IPS-18a (cell line): ENCODE measurements at regions not wholly inside any gene's neighbourhood (a gene's known extent, or its start where the extent isn't known, plus 50 kb on each side); places are given as distances from the start of the nearest gene placed in this dataset.

ENCODE experiments used
- H3K27ac ChIP-seq: one replicate; pipeline ENCODE4 v1.5.1; 2013; ENCODE audit warnings: low read length
- H3K27me3 ChIP-seq: one replicate; pipeline ENCODE4 v1.6.1; 2013; ENCODE audit warnings: mild to moderate bottlenecking, low read length; ENCODE audit not compliant: control insufficient read depth, insufficient read depth
- H3K36me3 ChIP-seq: one replicate; pipeline ENCODE4 v1.6.1; 2013; ENCODE audit warnings: low read depth, low read length; ENCODE audit not compliant: control insufficient read depth
- H3K4me1 ChIP-seq: one replicate; pipeline ENCODE4 v1.6.1; 2013; ENCODE audit warnings: low read depth, low read length; ENCODE audit not compliant: control insufficient read depth
- H3K4me3 ChIP-seq: one replicate; pipeline ENCODE4 v1.5.1; 2013; ENCODE audit warnings: low read length
- H3K9ac ChIP-seq: one replicate; pipeline ENCODE4 v1.6.1; 2013; ENCODE audit warnings: mild to moderate bottlenecking, low read length, moderate library complexity
- H3K9me3 ChIP-seq: one replicate; pipeline ENCODE4 v1.6.1; 2013; ENCODE audit warnings: low read depth, low read length; ENCODE audit not compliant: control insufficient read depth

GRCh38 chr20:11060423-11061185, 386.8 kb upstream of the JAG1 start:
- no peaks in the 10 kb centered on the region for H3K27me3 ChIP-seq
- H3K9me3 ChIP-seq = no peaks in the 10 kb centered on the region
- H3K36me3 ChIP-seq = no peaks in the 10 kb centered on the region
- no peak overlapping the region for H3K9ac ChIP-seq
- no peak overlapping the region for H3K4me3 ChIP-seq
- H3K4me1 ChIP-seq = no peaks in the 10 kb centered on the region
- no peak overlapping the region for H3K27ac ChIP-seq

GRCh38 chr20:11063444-11063843, 389.6 kb upstream of the JAG1 start:
- Histone ChIP-seq H3K9ac (no peak overlapping the region), H3K9me3 (no peaks in the 10 kb centered on the region), H3K27ac (no peak overlapping the region), H3K36me3 (no peaks in the 10 kb centered on the region), H3K27me3 (no peaks in the 10 kb centered on the region), H3K4me3 (no peak overlapping the region), H3K4me1 (no peaks in the 10 kb centered on the region)

DNA sequence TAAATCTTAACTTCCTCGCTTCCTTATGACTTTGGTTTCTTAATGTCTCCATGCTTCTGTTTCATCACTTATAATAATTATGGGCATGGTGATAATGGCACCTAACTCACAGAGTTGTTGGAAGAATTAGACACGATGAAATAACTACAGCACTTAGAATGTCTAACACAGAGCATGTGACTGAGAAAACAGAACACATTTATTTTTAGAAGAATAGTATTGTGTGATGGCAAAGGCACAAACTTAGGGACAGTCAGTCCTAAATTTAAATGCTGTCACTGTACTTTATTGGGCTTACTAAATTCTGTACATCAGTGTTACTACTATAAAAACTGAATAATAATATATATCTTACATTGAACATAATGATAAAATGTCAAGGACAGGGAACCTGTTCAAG, 391.1 kb upstream of the JAG1 start:
- Histone ChIP-seq H3K4me3 (no peak overlapping the region), H3K27me3 (no peaks in the 10 kb centered on the region), H3K9ac (no peak overlapping the region), H3K27ac (no peak overlapping the region), H3K9me3 (no peaks in the 10 kb centered on the region), H3K4me1 (no peaks in the 10 kb centered on the region), H3K36me3 (no peaks in the 10 kb centered on the region)

- no peaks in the 10 kb centered on the region for H3K4me1 ChIP-seq
- no peaks in the 10 kb centered on the region for H3K9me3 ChIP-seq
- no peak overlapping the region for H3K9ac ChIP-seq
- H3K27me3 ChIP-seq = no peaks in the 10 kb centered on the region
- no peak overlapping the region for H3K27ac ChIP-seq
- H3K36me3 ChIP-seq = no peaks in the 10 kb centered on the region
- no peak overlapping the region for H3K4me3 ChIP-seq
Measured at GRCh38 chr20:11067359-11067758, 393.6 kb upstream of the JAG1 start.

GRCh38 chr20:11072982-11073381, 399.2 kb upstream of the JAG1 start:
- H3K9ac ChIP-seq = no peak overlapping the region
- H3K27ac ChIP-seq = no peak overlapping the region
- no peaks in the 10 kb centered on the region for H3K36me3 ChIP-seq
- no peaks in the 10 kb centered on the region for H3K27me3 ChIP-seq
- no peak overlapping the region for H3K4me3 ChIP-seq
- no peaks in the 10 kb centered on the region for H3K4me1 ChIP-seq
- H3K9me3 ChIP-seq = no peaks in the 10 kb centered on the region

DNA sequence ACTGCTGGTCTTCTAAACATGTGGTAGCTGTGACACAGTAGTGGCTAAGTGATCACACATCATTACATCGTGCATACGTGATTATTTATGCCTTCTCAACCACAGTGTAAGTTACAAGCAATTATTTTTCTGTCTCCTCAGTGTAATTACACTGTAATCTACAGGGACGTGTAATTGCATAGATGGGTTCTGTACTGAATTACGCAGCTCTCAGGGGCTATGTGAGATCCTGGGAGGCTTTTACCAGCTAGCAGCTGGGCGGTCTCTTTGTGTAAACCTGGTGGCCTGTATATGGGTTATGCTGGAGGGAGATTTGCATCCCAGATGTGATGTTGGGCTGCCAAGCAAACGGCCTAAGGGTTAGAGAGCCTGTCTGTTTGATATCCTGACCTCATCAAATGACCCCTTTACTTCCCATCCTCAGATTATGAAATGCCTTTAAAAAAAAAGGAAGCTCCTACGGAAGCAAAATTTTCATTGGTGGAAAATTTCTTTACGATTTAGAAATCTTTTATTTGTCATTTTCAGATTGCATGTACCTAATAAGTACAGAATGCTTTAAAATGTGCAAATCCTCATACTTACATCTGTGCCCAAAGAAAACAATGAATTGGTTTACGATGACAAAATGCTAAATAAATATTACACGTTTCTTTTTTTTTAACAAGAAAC, 402.8 kb upstream of the JAG1 start:
- Histone ChIP-seq H3K27ac (no peak overlapping the region), H3K9ac (no peak overlapping the region), H3K9me3 (no peaks in the 10 kb centered on the region), H3K4me1 (no peaks in the 10 kb centered on the region), H3K4me3 (no peak overlapping the region), H3K27me3 (no peaks in the 10 kb centered on the region), H3K36me3 (no peaks in the 10 kb centered on the region)

DNA sequence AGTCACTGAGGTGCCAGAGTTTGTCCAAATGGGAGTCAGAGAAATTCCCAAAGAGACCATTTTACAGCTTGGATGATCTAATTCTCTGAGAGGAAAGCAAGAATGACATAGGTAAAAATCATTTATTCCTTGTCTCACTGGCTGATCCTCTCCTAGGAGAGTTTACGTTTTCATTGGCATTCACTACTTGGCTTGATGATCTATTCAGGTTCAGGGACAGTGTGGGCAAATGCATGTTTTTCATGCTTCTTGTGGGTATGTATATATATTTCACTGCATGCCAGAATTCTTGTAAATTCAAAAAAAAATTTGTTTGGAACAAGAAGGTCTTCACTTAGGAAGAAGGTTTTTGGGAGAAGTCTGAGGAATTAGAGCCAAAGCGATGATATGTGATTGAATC, 403.4 kb upstream of the JAG1 start:
- Histone ChIP-seq H3K36me3 (no peaks in the 10 kb centered on the region), H3K4me1 (no peaks in the 10 kb centered on the region), H3K27ac (no peak overlapping the region), H3K4me3 (no peak overlapping the region), H3K27me3 (no peaks in the 10 kb centered on the region), H3K9me3 (no peaks in the 10 kb centered on the region), H3K9ac (no peak overlapping the region)

DNA sequence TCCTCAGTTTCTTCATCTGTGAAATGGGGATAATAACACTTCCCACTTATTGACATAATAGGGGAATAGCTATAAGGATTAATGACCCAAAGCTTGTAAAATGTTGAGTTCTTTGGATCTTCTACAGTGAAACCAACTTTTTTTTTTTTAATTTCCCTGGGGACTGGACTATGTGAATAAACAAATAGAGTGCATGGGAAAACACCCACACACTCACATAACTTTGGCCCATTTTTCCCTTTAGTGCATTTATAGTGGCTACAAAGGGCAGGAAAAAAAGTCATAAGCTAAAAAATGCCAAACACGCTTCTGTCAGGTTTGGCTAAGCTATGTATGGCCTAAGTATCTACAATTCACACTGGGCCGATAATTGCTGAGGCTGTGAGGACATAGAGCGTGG, 406.2 kb upstream of the JAG1 start:
- H3K27me3 ChIP-seq = no peaks in the 10 kb centered on the region
- H3K4me1 ChIP-seq = no peaks in the 10 kb centered on the region
- H3K9me3 ChIP-seq = no peaks in the 10 kb centered on the region
- H3K4me3 ChIP-seq = no peak overlapping the region
- H3K9ac ChIP-seq = no peak overlapping the region
- H3K27ac ChIP-seq = no peak overlapping the region
- H3K36me3 ChIP-seq = no peaks in the 10 kb centered on the region

- Histone ChIP-seq H3K4me3 (no peak overlapping the region), H3K36me3 (no peaks in the 10 kb centered on the region), H3K27ac (no peak overlapping the region), H3K9me3 (no peaks in the 10 kb centered on the region), H3K4me1 (no peaks in the 10 kb centered on the region), H3K9ac (no peak overlapping the region), H3K27me3 (no peaks in the 10 kb centered on the region)
Measured at GRCh38 chr20:11080781-11081377, 407.1 kb upstream of the JAG1 start.

DNA sequence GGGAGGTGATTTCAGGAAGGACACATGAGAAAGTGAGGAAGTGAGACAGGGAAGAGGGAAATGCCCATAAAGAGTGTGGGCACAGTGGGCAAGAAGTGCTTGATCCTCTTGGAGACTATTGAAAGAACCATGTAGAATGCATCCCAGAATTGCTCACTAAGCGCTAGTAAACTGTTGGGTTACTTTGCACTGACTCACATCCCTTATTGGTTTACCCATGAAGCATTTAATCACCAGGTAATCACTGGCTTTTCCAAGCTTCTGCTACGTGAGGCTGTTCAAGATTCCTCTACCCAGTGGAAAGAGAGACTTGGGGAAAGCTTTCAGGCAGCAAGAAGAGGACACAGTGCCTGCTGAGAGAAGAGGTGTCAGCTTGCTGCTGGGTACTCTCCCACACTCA, 410.0 kb upstream of the JAG1 start:
- Histone ChIP-seq H3K9me3 (no peaks in the 10 kb centered on the region), H3K36me3 (no peaks in the 10 kb centered on the region), H3K4me3 (no peak overlapping the region), H3K27me3 (no peaks in the 10 kb centered on the region), H3K9ac (no peak overlapping the region), H3K27ac (no peak overlapping the region), H3K4me1 (no peaks in the 10 kb centered on the region)

- H3K27ac ChIP-seq = no peak overlapping the region
- H3K36me3 ChIP-seq = no peaks in the 10 kb centered on the region
- no peaks in the 10 kb centered on the region for H3K27me3 ChIP-seq
- no peaks in the 10 kb centered on the region for H3K4me1 ChIP-seq
- no peak overlapping the region for H3K9ac ChIP-seq
- no peak overlapping the region for H3K4me3 ChIP-seq
- H3K9me3 ChIP-seq = no peaks in the 10 kb centered on the region
Measured at GRCh38 chr20:11084508-11084907, 410.7 kb upstream of the JAG1 start.

GRCh38 chr20:11086970-11087369, 413.2 kb upstream of the JAG1 start:
- Histone ChIP-seq H3K27me3 (no peaks in the 10 kb centered on the region), H3K4me3 (no peak overlapping the region), H3K36me3 (no peaks in the 10 kb centered on the region), H3K4me1 (no peaks in the 10 kb centered on the region), H3K27ac (no peak overlapping the region), H3K9ac (no peak overlapping the region), H3K9me3 (no peaks in the 10 kb centered on the region)
